Right atrium auricular region (tissue), 2 donors: ENCODE measurements at regions not wholly inside any gene's neighbourhood (a gene's known extent, or its start where the extent isn't known, plus 50 kb on each side); places are given as distances from the start of the nearest gene placed in this dataset.

ENCODE experiments used
- DNase-seq: peaks from one replicate; pipeline ENCODE4 v3.0.0-alpha.2; 2019; ENCODE audit warnings: low spot score
- H3K27ac ChIP-seq, 2 donors: fragments of 200-600 bp; sonication (generic); 1 replicate in 1 of 2; 2 replicates in 1 of 2; pipeline ENCODE4 v1.5.1; 2016 to 2019
- H3K27me3 ChIP-seq, 2 donors: fragments of 200-600 bp; sonication (generic); one replicate each; pipeline versions ENCODE4 v1.5.1 to v1.6.0; 2017 to 2019
- H3K36me3 ChIP-seq: fragments of 200-600 bp; sonication (generic); one replicate; pipeline ENCODE4 v1.5.1; 2016
- H3K4me1 ChIP-seq, 2 donors: fragments of 200-600 bp; sonication (generic); one replicate each; pipeline versions ENCODE4 v1.5.1 to v1.6.0; 2017 to 2019
- H3K4me3 ChIP-seq, 2 donors: fragments of 200-600 bp; sonication (generic); 1 replicate in 1 of 2; 2 replicates in 1 of 2; pipeline ENCODE4 v1.5.1; 2017 to 2019; ENCODE audit warnings: mild to moderate bottlenecking in 1 of 2, moderate library complexity in 1 of 2
- H3K9me3 ChIP-seq, 2 donors: fragments of 200-600 bp; sonication (generic); one replicate each; pipeline ENCODE4 v1.5.1; 2019
- TF ChIP-seq, protein P1 (sequence below), 2 donors: fragments of 200-600 bp; sonication (generic); IDR thresholded peaks; one replicate each; pipeline ENCODE4 v1.5.1; 2019; ENCODE audit warnings: antibody characterized with exemption in 2 of 2

DNA sequence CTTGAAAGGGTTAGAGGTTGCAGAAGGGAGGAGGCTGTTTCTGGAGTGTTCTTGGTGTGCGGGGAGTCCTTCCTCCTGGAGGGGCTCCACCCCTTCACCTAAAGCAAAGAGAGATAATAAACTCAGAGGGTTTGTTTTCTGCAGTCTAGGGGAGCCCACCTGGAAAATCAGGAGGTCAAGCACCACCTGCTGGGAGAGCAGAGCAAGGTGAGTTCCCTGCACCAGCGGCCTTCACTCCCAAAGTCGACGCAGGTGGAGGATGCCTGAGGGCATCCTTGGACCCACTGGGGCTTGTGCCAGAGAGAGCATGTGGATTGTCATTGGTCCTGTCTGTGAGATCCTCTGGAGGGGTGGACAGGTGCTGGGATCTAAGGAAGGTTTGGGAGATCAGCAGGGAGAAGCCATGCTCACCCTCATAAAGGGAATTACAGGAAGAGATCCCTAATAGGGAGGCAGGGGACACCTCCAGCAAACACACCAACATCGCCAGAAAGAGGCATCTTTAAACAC, 116.7 kb downstream of the KCNF1 start:
- Histone ChIP-seq H3K36me3 (no peaks in the 10 kb centered on the region), H3K27ac (no peak overlapping the region), H3K9me3 (peaks cover 0 to 6% of the 10 kb centered on the region in 2 donors), H3K4me3 (no peak overlapping the region), H3K27me3 (no peaks in the 10 kb centered on the region), H3K4me1 (no peaks in the 10 kb centered on the region)
- TF ChIP-seq, protein P1, sequence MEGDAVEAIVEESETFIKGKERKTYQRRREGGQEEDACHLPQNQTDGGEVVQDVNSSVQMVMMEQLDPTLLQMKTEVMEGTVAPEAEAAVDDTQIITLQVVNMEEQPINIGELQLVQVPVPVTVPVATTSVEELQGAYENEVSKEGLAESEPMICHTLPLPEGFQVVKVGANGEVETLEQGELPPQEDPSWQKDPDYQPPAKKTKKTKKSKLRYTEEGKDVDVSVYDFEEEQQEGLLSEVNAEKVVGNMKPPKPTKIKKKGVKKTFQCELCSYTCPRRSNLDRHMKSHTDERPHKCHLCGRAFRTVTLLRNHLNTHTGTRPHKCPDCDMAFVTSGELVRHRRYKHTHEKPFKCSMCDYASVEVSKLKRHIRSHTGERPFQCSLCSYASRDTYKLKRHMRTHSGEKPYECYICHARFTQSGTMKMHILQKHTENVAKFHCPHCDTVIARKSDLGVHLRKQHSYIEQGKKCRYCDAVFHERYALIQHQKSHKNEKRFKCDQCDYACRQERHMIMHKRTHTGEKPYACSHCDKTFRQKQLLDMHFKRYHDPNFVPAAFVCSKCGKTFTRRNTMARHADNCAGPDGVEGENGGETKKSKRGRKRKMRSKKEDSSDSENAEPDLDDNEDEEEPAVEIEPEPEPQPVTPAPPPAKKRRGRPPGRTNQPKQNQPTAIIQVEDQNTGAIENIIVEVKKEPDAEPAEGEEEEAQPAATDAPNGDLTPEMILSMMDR (IDR thresholded peaks at IDR 0.05) = no peak
- DNase-seq = peak; percentile 28

DNA sequence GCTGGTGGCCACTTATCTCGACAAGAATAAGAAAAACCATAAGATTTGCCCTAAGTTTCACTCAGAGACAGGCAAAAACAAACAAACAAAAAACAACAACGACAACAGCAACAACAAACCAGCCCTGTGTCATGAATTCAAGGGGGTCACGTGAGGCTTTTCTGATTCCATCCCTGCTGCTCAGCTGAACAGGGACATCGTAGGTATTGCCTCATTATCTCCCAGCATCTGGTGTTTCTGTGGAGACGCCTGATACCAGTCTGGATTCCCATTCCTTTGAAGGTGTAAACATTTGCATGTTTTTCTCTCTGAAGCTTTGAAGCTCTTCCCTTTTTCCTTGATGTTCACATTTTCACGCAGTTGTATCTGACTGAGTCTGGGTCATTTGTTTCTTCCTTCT, 117.4 kb downstream of the KCNF1 start:
- Histone ChIP-seq H3K36me3 (no peaks in the 10 kb centered on the region), H3K27ac (no peak overlapping the region), H3K27me3 (no peaks in the 10 kb centered on the region), H3K4me3 (no peak overlapping the region), H3K9me3 (peaks cover 0 to 7% of the 10 kb centered on the region in 2 donors), H3K4me1 (no peaks in the 10 kb centered on the region)
- DNase-seq = no peak
- TF ChIP-seq, protein P1 (IDR thresholded peaks at IDR 0.05) = no peak

DNA sequence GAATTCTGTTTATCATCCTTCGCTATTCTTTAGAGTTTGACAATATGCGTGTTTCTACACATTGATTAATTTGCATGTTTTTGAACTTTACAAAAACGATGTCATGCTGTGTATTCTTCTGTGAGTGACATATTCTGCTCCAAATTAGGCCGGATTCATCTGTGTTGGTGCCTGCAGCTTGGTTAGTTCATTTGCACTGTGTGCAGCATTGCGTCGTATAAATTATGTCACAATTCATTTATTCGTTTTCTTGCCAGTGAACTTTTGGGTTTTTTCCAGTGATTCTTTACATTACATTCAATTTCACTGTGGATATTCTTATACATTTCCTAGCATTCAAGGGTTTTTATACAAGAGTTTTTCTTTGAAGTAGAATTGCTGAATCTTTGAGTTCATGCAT, 118.3 kb downstream of the KCNF1 start:
- TF ChIP-seq, protein P1 (IDR thresholded peaks at IDR 0.05) = no peak
- Histone ChIP-seq H3K9me3 (peaks cover 0 to 7% of the 10 kb centered on the region in 2 donors), H3K27ac (no peak overlapping the region), H3K4me3 (no peak overlapping the region), H3K27me3 (no peaks in the 10 kb centered on the region), H3K4me1 (no peaks in the 10 kb centered on the region), H3K36me3 (no peaks in the 10 kb centered on the region)
- DNase-seq = no peak

DNA sequence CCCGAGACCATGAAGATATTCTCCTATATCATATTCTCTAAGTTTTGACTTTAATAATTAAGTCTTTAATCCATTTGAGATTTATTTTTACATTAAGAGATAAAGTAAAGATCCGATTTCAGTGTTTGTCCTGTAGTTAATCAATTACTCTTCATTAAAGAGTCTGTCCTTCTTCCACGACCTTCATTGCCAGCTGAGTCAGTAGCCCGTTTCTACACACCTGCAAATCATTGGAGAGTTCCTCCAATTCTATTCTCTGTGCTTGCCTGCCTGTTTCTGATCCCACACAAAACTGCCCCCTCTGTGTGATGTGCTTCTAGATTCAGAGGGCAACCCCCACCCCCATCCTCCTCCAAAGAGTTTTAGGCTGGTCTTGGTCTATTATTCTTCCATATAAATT, 119.2 kb downstream of the KCNF1 start:
- H3K36me3 ChIP-seq = no peaks in the 10 kb centered on the region
- no peak overlapping the region for H3K4me3 ChIP-seq
- no peak overlapping the region for H3K27ac ChIP-seq
- no peaks in the 10 kb centered on the region for H3K4me1 ChIP-seq
- H3K9me3 ChIP-seq = peaks cover 0 to 8% of the 10 kb centered on the region in 2 donors
- TF ChIP-seq, protein P1 (IDR thresholded peaks at IDR 0.05) = no peak
- no peaks in the 10 kb centered on the region for H3K27me3 ChIP-seq
- no peak for DNase-seq

DNA sequence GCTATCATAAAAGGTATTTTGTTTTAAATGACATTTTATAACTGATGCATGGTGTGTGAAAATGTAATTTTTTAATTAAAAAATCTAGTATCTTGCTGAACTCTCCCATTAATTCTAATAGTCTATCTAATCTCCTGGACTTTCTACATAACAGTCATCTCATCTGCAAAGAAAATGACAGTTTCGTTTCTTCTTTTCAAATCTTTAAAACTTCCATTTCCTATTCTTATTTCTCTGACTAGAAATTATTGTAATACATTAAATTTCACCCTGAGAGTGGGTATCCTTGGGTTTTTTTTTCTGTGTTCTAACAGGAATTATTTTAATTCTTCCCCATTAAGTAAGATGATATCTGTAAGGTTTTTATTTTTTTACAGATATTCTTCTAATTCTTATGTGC, 120.1 kb downstream of the KCNF1 start:
- Histone ChIP-seq H3K4me1 (no peaks in the 10 kb centered on the region), H3K9me3 (peaks cover 0 to 15% of the 10 kb centered on the region in 2 donors), H3K4me3 (no peak overlapping the region), H3K36me3 (no peaks in the 10 kb centered on the region), H3K27ac (no peak overlapping the region), H3K27me3 (no peaks in the 10 kb centered on the region)
- TF ChIP-seq, protein P1 (IDR thresholded peaks at IDR 0.05) = no peak
- no peak for DNase-seq

DNA sequence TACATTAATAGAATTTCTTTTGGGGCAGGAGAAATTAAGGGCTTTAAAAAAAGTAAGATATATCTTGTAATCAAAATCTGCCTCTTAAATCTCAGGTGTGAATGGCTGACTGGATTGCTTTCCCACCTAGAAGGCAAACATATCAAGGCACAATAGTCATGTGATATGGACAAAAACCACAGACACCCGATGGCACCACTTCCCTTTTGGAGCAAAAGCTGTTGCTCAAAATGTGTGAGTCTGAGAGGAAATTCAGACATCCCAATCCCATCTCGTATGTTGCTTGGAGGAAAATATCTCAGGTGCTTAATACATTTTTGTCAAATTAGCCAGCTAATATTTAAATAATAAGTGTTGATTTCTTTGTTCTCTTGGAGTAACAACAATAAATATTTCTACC, 120.7 kb downstream of the KCNF1 start:
- H3K4me1 ChIP-seq = no peaks in the 10 kb centered on the region
- no peaks in the 10 kb centered on the region for H3K27me3 ChIP-seq
- H3K4me3 ChIP-seq = no peak overlapping the region
- TF ChIP-seq, protein P1 (IDR thresholded peaks at IDR 0.05) = no peak
- H3K27ac ChIP-seq = no peak overlapping the region
- peak; percentile 28 for DNase-seq
- no peaks in the 10 kb centered on the region for H3K36me3 ChIP-seq
- H3K9me3 ChIP-seq = peaks cover 0 to 19% of the 10 kb centered on the region in 2 donors
